KMS-11 (cell line): ENCODE measurements at regions not wholly inside any gene's neighbourhood (a gene's known extent, or its start where the extent isn't known, plus 50 kb on each side); places are given as distances from the start of the nearest gene placed in this dataset.

Source experiments
- H2AFZ ChIP-seq: fragments of 200-600 bp; sonication (generic); 2 replicates; pipeline ENCODE4 v1.6.1; 2016; ENCODE audit warnings: antibody characterized with exemption, mixed run types, low read depth
- H3K27ac ChIP-seq: fragments of 200-600 bp; sonication (generic); 2 replicates; pipeline ENCODE4 v1.6.1; 2016; ENCODE audit warnings: mild to moderate bottlenecking, mixed run types
- H3K27me3 ChIP-seq: fragments of 200-600 bp; sonication (generic); 2 replicates; pipeline ENCODE4 v1.6.1; 2017; ENCODE audit warnings: mild to moderate bottlenecking, low read depth, mixed run types, moderate library complexity; ENCODE audit not compliant: insufficient read depth
- H3K36me3 ChIP-seq: fragments of 200-600 bp; sonication (generic); 2 replicates; pipeline ENCODE4 v1.6.1; 2017; ENCODE audit warnings: mild to moderate bottlenecking, mixed run types; ENCODE audit not compliant: insufficient read depth
- H3K4me1 ChIP-seq: fragments of 200-600 bp; sonication (generic); 2 replicates; pipeline ENCODE4 v1.6.1; 2016; ENCODE audit warnings: mild to moderate bottlenecking, low read depth, mixed run types; ENCODE audit not compliant: poor library complexity, severe bottlenecking
- H3K4me2 ChIP-seq: fragments of 200-600 bp; sonication (generic); 2 replicates; pipeline ENCODE4 v1.7.0; 2016; ENCODE audit warnings: mild to moderate bottlenecking, mixed run types
- H3K4me3 ChIP-seq: fragments of 200-600 bp; sonication (generic); IDR thresholded peaks from 2 replicates; pipeline ENCODE4 v1.6.1; 2017; ENCODE audit warnings: low read depth, low read length, mixed read lengths; ENCODE audit not compliant: insufficient read depth
- H3K79me2 ChIP-seq: fragments of 200-600 bp; sonication (generic); 2 replicates; pipeline ENCODE4 v1.6.1; 2016; ENCODE audit warnings: low read depth, mixed run types; ENCODE audit not compliant: insufficient read depth
- H3K9ac ChIP-seq: fragments of 200-600 bp; sonication (generic); 2 replicates; pipeline ENCODE4 v1.6.1; 2016; ENCODE audit warnings: mild to moderate bottlenecking, mixed run types
- H4K20me1 ChIP-seq: fragments of 200-600 bp; sonication (generic); 2 replicates; pipeline ENCODE4 v1.6.1; 2016; ENCODE audit warnings: mild to moderate bottlenecking, mixed run types; ENCODE audit not compliant: insufficient read depth
- CTCF ChIP-seq: fragments of 200-600 bp; sonication (generic); conservative IDR thresholded peaks from 2 replicates; pipeline ENCODE4 v1.6.1; 2017; ENCODE audit warnings: low read depth, mild to moderate bottlenecking, antibody characterized with exemption, low read length, moderate library complexity, mixed read lengths

DNA sequence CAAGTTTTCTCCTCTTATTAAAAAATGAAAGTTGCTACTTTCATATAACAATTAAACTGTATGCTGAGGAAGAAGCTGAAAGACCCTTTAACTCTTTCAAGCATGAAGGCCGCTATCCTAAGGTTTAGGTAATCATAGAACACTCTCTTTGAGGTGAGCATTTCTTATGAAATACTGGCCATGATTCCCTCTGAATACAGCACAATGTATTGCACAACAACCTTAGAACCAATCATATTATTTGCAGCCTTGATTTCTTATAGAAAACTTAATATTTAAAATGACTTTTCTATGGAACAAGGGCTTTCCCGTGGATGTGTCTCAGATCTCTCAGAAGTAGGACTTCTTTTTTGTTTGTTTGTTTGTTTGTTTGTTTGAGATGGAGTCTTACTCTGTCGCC, 333.4 kb upstream of the TEX13C start:
- Histone ChIP-seq H3K4me3 (no peak overlapping the region), H3K9ac (no peak overlapping the region), H3K27me3 (no peaks in the 10 kb centered on the region), H3K4me1 (no peaks in the 10 kb centered on the region), H3K36me3 (no peaks in the 10 kb centered on the region), H2AFZ (no peak overlapping the region), H4K20me1 (no peaks in the 10 kb centered on the region), H3K4me2 (no peak overlapping the region), H3K27ac (no peak overlapping the region), H3K79me2 (no peaks in the 10 kb centered on the region)
- TF ChIP-seq CTCF: no peak

DNA sequence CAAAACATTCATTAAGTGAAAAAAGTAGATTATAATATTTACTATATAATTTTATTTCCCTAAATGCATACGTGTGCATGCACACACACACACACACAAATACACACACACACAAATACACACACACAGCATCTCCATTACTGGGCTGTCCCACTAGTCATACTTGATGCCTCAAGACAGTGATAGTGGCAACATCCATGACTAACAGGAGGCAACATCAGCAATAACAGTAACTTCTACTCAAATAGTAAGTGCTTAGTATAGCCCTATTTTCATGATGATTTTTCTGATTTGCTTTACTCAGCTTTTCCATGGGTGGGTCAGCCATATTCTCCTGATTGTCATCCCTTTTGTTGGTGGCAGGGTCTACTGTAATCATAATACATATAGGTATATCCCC, 325.9 kb upstream of the TEX13C start:
- no peaks in the 10 kb centered on the region for H3K36me3 ChIP-seq
- TF ChIP-seq CTCF: no peak
- no peaks in the 10 kb centered on the region for H3K4me1 ChIP-seq
- no peak overlapping the region for H3K9ac ChIP-seq
- no peaks in the 10 kb centered on the region for H3K27me3 ChIP-seq
- no peaks in the 10 kb centered on the region for H4K20me1 ChIP-seq
- no peak overlapping the region for H3K4me2 ChIP-seq
- no peak overlapping the region for H3K4me3 ChIP-seq
- no peak overlapping the region for H3K27ac ChIP-seq
- no peaks in the 10 kb centered on the region for H3K79me2 ChIP-seq
- H2AFZ ChIP-seq: no peak overlapping the region

DNA sequence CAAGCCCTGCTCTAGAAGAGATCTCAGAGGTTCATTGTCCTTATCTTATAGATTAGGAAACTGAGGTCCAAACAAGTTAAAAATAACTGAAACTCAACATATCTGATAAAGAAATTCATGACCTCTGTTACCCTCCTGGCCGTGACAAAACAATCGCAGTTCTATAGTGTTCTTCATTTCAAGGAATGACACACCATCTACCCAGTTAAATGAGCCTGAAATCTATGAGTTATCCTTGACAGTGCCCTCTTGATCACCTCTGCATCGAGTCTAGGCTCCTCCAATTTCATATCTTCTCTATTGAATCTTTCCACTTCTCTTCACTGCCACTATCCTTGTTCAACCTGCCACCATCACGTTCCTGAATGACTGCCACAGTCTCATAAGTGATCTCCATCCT, 325.3 kb upstream of the TEX13C start:
- H2AFZ ChIP-seq: no peak overlapping the region
- no peak overlapping the region for H3K9ac ChIP-seq
- no peak for TF ChIP-seq CTCF
- H3K79me2 ChIP-seq: no peaks in the 10 kb centered on the region
- H3K4me1 ChIP-seq: no peaks in the 10 kb centered on the region
- no peak overlapping the region for H3K4me2 ChIP-seq
- no peaks in the 10 kb centered on the region for H3K27me3 ChIP-seq
- H3K4me3 ChIP-seq: no peak overlapping the region
- no peak overlapping the region for H3K27ac ChIP-seq
- H3K36me3 ChIP-seq: no peaks in the 10 kb centered on the region
- H4K20me1 ChIP-seq: no peaks in the 10 kb centered on the region

- TF ChIP-seq CTCF: no peak
- Histone ChIP-seq H3K27me3 (no peaks in the 10 kb centered on the region), H3K4me3 (no peak overlapping the region), H4K20me1 (no peaks in the 10 kb centered on the region), H3K4me2 (no peak overlapping the region), H3K36me3 (no peaks in the 10 kb centered on the region), H3K4me1 (no peaks in the 10 kb centered on the region), H2AFZ (no peak overlapping the region), H3K9ac (no peak overlapping the region), H3K79me2 (no peaks in the 10 kb centered on the region), H3K27ac (no peak overlapping the region)
Observed at GRCh38 chrX:125003746-125004446, 315.8 kb upstream of the TEX13C start.
